ENCODE measurements at regions not wholly inside any gene's neighbourhood (a gene's known extent, or its start where the extent isn't known, plus 50 kb on each side); places are given as distances from the start of the nearest gene placed in this dataset.

DNA sequence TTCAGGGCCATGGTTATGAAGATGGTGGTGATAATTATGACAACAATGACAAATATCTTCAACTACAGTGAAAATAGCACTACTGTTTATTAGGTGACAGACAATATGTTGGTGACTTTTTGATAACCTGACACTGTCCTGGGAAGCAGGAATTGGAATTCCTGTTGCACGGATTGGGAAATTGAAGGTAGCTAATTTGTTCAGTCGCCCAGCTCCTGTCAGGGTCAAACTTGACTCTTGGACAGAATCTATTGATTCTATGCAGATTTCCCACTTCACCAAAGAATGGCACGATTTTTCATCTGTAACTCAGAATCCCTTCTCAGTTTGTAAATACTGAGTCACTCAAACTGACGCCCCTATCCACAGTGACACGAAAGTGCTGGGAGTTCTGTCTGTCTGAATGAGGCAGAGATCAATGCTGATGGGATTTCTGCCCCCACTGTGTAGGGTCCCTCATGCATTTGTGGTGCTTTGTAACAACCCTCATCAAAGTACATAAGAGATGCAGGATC is 779.5 kb upstream of the ID2 start:
- TF ChIP-seq POLR2AphosphoS5 (IDR thresholded peaks at IDR 0.05) = no peak
- TF ChIP-seq, protein P1, sequence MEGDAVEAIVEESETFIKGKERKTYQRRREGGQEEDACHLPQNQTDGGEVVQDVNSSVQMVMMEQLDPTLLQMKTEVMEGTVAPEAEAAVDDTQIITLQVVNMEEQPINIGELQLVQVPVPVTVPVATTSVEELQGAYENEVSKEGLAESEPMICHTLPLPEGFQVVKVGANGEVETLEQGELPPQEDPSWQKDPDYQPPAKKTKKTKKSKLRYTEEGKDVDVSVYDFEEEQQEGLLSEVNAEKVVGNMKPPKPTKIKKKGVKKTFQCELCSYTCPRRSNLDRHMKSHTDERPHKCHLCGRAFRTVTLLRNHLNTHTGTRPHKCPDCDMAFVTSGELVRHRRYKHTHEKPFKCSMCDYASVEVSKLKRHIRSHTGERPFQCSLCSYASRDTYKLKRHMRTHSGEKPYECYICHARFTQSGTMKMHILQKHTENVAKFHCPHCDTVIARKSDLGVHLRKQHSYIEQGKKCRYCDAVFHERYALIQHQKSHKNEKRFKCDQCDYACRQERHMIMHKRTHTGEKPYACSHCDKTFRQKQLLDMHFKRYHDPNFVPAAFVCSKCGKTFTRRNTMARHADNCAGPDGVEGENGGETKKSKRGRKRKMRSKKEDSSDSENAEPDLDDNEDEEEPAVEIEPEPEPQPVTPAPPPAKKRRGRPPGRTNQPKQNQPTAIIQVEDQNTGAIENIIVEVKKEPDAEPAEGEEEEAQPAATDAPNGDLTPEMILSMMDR (IDR thresholded peaks at IDR 0.05) = no peak
- TF ChIP-seq POLR2A (IDR thresholded peaks at IDR 0.05) = no peak
- TF ChIP-seq EP300 (IDR thresholded peaks at IDR 0.05) = no peak

DNA sequence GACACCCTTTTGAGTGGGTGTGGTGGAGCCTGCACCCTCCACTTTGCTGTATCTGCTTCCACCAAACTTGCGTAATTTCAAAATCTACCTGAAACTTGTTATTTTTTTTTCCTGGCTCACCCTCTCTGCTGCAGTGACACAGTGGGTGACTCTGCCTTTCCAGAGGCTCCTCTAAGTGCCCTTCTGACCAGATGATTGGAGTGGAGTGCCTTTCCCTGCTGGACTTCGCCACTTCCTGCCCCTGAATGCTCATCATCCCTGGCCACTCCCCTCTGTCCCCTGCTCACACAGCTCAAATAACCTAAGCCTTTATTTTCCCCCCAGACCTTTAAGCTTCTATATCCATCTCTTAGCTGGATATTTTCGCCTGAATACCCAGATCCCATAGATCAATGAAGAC is 777.5 kb upstream of the ID2 start:
- TF ChIP-seq POLR2A (IDR thresholded peaks at IDR 0.05) = no peak
- TF ChIP-seq EP300 (IDR thresholded peaks at IDR 0.05) = no peak
- TF ChIP-seq, protein P1 (IDR thresholded peaks at IDR 0.05) = no peak
- no peak for TF ChIP-seq POLR2AphosphoS5 (IDR thresholded peaks at IDR 0.05)
- DNase-seq = no peak
- intact Hi-C loops (cut with DNase I; ENCODE audit: low total_unique reads) = no loop called here
- H3K9me3 ChIP-seq = no peaks in the 10 kb centered on the region
- no peak overlapping the region for H3K27ac ChIP-seq
- WGBS, 5 donors = 89 to 92% (median 91%) methylated on average over 3 of the region's 3 CpGs
- no peaks in the 10 kb centered on the region for H3K27me3 ChIP-seq
- peaks cover 0 to 9% (median 1%) of the 10 kb centered on the region in 4 donors for H3K4me1 ChIP-seq
- no peak overlapping the region for H3K4me3 ChIP-seq
- no peaks in the 10 kb centered on the region for H3K36me3 ChIP-seq

More for the DNA sequence above, 779.5 kb upstream of the ID2 start:
- Histone ChIP-seq H3K4me1 (peaks cover 0 to 9% (median 2%) of the 10 kb centered on the region in 4 donors), H3K27ac (no peak overlapping the region), H3K36me3 (no peaks in the 10 kb centered on the region), H3K4me3 (no peak overlapping the region), H3K9me3 (no peaks in the 10 kb centered on the region), H3K27me3 (no peaks in the 10 kb centered on the region)
- DNase-seq = no peak
- intact Hi-C loops (cut with DNase I; ENCODE audit: low total_unique reads) = no loop called here
- 66 to 83% (median 70%) methylated on average over 5 of the region's 5 CpGs for WGBS, 5 donors

DNA sequence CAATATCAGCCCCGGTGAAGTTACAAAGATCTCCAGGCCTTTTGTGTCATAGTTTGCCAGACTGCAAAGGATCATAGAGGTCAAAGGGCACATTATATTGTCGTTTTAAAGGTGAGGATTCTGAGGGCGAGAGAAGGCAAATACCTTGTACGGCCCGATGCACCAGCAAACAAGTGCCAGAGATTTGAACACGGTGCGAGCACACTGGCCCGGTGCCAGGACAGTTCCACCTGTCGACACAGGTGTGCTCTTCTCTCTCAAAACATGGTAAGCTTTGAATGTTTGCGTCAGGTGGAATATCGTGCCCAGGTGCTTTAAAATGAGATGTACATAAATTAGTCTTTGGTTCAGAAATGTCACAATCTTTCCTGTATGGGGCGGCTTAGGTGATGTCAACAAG is 776.1 kb upstream of the ID2 start:
- 69 to 81% (median 78%) methylated on average over 12 of the region's 12 CpGs for WGBS, 5 donors
- peak in 1 of 2 donors; percentile 44 for DNase-seq
- intact Hi-C loops (cut with DNase I; ENCODE audit: low total_unique reads) = no loop called here

DNA sequence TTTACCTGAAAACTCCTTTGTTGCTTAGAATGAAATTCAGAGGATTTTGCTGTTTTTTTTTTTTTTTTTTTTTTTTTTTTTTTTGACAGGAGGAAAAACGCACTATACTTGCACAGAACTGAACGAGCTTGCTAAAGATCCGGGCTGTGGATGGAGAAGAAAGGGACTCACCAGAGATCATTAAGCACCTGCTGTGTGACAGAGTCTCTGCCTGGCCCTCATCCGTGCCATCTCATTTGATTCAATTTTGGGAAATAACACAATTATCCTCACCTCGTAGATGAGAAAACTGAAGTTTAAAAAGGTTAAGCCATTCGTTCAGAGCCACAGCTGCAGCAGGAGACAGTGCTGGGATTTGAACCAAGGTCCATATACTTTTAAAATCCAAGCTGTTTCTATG is 775.4 kb upstream of the ID2 start:
- H3K4me3 ChIP-seq = no peak overlapping the region
- 80 to 91% (median 89%) methylated on average over 6 of the region's 6 CpGs for WGBS, 5 donors
- no peak for TF ChIP-seq POLR2A (IDR thresholded peaks at IDR 0.05)
- TF ChIP-seq EP300 (IDR thresholded peaks at IDR 0.05) = no peak
- TF ChIP-seq, protein P1 (IDR thresholded peaks at IDR 0.05) = no peak
- no peak for TF ChIP-seq POLR2AphosphoS5 (IDR thresholded peaks at IDR 0.05)
- no peaks in the 10 kb centered on the region for H3K36me3 ChIP-seq
- intact Hi-C loops (cut with DNase I; ENCODE audit: low total_unique reads) = no loop called here
- H3K27ac ChIP-seq = no peak overlapping the region
- no peaks in the 10 kb centered on the region for H3K27me3 ChIP-seq
- DNase-seq = no peak
- H3K4me1 ChIP-seq = no peaks in the 10 kb centered on the region
- H3K9me3 ChIP-seq = no peaks in the 10 kb centered on the region

More for the DNA sequence above, 776.1 kb upstream of the ID2 start:
- Histone ChIP-seq H3K4me3 (no peak overlapping the region), H3K4me1 (no peaks in the 10 kb centered on the region), H3K9me3 (no peaks in the 10 kb centered on the region), H3K27me3 (no peaks in the 10 kb centered on the region), H3K27ac (no peak overlapping the region), H3K36me3 (no peaks in the 10 kb centered on the region)
- no peak for TF ChIP-seq EP300 (IDR thresholded peaks at IDR 0.05)
- no peak for TF ChIP-seq POLR2A (IDR thresholded peaks at IDR 0.05)
- TF ChIP-seq POLR2AphosphoS5 (IDR thresholded peaks at IDR 0.05) = no peak
- TF ChIP-seq, protein P1 (IDR thresholded peaks at IDR 0.05) = no peak
